Neural cell (in vitro differentiated cells): ENCODE measurements at regions not wholly inside any gene's neighbourhood (a gene's known extent, or its start where the extent isn't known, plus 50 kb on each side); places are given as distances from the start of the nearest gene placed in this dataset.

ENCODE experiments used
- EZH2 ChIP-seq: fragments of 200-600, 300-800 bp; shearing (Covaris generic), sonication (generic); IDR thresholded peaks from 2 replicates; pipeline ENCODE4 v1.6.1; 2014; ENCODE audit warnings: antibody characterized with exemption, low read length, borderline replicate concordance, mild to moderate bottlenecking; ENCODE audit not compliant: insufficient read depth, poor library complexity, severe bottlenecking
- POLR2AphosphoS5 ChIP-seq: IDR thresholded peaks from 2 replicates; pipeline ENCODE4 v1.6.1; 2012
- TF ChIP-seq, protein P1 (sequence below): fragments of 450-650 bp; IDR thresholded peaks from 2 replicates; pipeline ENCODE4 v1.5.1; 2014; ENCODE audit warnings: antibody characterized with exemption, mild to moderate bottlenecking, moderate library complexity; ENCODE audit not compliant: poor library complexity, severe bottlenecking

DNA sequence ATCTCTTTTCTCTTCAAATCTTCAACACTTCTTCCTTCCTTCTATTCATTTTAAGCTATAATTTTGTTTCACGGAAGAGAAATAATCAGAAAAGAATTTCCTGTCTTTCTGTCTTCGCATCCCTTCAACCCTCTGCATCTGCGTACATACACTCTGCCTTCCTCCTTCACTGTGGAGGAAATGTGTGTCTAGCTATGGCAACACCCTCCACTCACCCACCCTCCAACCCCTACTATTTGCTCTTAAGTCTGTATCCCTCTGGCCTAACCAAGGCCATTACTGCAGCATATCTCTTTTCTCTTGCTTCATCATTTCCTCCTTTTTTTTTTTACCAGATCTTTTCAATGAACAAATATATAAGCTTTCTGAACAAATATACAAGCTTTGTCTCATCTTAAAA is 105.7 kb upstream of the NUDT12 start:
- TF ChIP-seq EZH2, result no peak
- no peak for TF ChIP-seq POLR2AphosphoS5
- TF ChIP-seq, protein P1, sequence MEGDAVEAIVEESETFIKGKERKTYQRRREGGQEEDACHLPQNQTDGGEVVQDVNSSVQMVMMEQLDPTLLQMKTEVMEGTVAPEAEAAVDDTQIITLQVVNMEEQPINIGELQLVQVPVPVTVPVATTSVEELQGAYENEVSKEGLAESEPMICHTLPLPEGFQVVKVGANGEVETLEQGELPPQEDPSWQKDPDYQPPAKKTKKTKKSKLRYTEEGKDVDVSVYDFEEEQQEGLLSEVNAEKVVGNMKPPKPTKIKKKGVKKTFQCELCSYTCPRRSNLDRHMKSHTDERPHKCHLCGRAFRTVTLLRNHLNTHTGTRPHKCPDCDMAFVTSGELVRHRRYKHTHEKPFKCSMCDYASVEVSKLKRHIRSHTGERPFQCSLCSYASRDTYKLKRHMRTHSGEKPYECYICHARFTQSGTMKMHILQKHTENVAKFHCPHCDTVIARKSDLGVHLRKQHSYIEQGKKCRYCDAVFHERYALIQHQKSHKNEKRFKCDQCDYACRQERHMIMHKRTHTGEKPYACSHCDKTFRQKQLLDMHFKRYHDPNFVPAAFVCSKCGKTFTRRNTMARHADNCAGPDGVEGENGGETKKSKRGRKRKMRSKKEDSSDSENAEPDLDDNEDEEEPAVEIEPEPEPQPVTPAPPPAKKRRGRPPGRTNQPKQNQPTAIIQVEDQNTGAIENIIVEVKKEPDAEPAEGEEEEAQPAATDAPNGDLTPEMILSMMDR, result no peak
